ENCODE measurements at regions not wholly inside any gene's neighbourhood (a gene's known extent, or its start where the extent isn't known, plus 50 kb on each side); places are given as distances from the start of the nearest gene placed in this dataset.

GRCh38 chr1:184889902-184890301 lies 84.4 kb downstream of the NIBAN1 start:
- no peak for TF ChIP-seq CTCF (IDR thresholded peaks at IDR 0.05; ENCODE audit: low read depth, low read length)
- no peak for TF ChIP-seq POLR2A (IDR thresholded peaks at IDR 0.05; ENCODE audit: extremely low read depth, insufficient read length)
- no peak for TF ChIP-seq MYC (IDR thresholded peaks at IDR 0.05; ENCODE audit: low read depth, low read length)
